ENCODE measurements at regions not wholly inside any gene's neighbourhood (a gene's known extent, or its start where the extent isn't known, plus 50 kb on each side); places are given as distances from the start of the nearest gene placed in this dataset.
A peak's percentile ranks its signal among the peaks of the same experiment; 100 is the strongest.

- peaks cover 7% of the 10 kb centered on the region for H3K36me3 Mint-ChIP-seq (ENCODE audit: low read depth)
These were observed 84.6 kb upstream of the ZNF438 start for GRCh38 chr10:31116226-31116625.

DNA sequence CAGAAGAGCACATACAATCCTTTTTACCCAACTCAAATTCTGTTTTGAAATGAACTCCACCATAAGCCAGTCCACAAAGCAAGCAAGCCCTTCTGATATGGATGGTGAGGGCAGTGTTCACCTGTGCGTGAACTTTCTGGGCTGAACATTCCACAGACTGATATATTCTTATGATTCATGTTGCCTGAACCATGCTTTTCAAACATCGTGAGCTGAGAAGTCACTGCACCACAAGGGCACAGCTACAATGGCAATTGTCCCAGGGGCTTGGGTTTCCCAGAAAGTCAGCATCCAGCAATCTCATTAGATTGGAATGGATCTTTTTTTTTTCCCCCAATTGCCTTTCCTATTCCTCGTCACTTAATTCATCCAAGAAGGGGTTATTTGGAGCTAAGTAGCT lies 86.9 kb upstream of the ZNF438 start:
- Mint-ChIP-seq H3K27ac (no peak overlapping the region), H3K27me3 (no peaks in the 10 kb centered on the region), H3K9me3 (peaks cover 5% of the 10 kb centered on the region), H3K36me3 (ENCODE audit: low read depth) (no peaks in the 10 kb centered on the region), H3K4me3 (no peak overlapping the region), H3K4me1 (ENCODE audit: low read depth) (peaks cover 18% of the 10 kb centered on the region)

More at GRCh38 chr10:31116226-31116625, 84.6 kb upstream of the ZNF438 start:
- Mint-ChIP-seq H3K27ac (no peak overlapping the region), H3K27me3 (no peaks in the 10 kb centered on the region), H3K4me1 (ENCODE audit: low read depth) (peaks cover 3% of the 10 kb centered on the region), H3K4me3 (no peak overlapping the region), H3K9me3 (peaks cover 12% of the 10 kb centered on the region)

DNA sequence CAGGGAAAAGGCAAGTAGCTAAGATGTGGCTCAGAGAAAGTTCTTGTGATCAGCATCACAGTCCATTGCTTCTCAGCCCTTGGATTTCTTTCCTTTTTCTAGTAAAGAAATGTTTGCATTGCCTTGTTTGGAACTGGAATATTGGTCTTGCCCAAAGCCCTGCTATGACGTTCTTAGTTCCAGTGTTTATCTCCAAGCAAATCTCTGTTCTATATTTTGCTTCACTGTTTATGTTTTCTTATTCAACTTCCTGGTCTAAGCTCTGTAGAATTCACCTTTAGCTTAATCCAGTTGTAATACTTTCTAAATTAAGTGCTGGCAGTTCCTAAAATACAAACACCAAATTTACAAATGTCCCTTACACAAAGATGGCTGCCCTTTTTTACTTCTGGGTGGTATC lies 88.7 kb upstream of the ZNF438 start:
- Mint-ChIP-seq H3K9me3 (peaks cover 5% of the 10 kb centered on the region), H3K4me1 (ENCODE audit: low read depth) (peaks cover 28% of the 10 kb centered on the region), H3K27ac (no peak overlapping the region), H3K27me3 (no peaks in the 10 kb centered on the region), H3K36me3 (ENCODE audit: low read depth) (no peaks in the 10 kb centered on the region), H3K4me3 (no peak overlapping the region)

DNA sequence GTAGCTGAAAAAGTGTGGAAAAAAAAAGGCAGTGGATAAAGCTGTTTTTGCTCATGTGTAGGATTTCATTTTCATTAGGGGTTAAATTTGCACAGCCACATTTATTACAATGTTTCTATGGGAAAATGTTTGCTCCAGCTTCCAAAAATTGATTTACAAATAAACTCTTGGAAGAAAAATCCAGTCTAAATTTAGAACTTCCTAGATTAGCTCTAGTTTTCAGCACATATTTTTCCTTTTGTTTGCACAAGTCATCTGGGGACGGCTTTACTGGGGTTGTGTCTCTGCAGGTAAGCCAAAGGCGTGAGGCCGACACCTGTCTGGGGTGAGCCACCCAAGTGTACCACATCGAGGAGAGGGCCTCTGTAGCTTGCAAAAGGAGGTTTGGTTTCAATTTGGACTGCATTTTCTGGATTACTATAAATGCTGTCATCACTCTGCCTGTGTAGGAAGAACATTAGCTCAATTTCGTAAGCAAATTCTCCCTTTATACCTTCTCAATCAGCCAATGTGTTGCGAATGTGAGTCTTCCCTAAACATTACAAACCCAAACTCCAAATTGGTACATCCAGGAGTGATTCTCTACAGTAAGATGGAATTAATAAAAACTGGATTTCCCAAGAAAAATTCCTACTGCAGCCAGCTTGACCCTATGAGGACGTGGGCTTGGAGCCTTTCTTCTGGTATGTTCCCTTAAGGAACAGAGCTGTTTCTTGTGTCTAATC lies 89.5 kb upstream of the ZNF438 start:
- Mint-ChIP-seq H3K4me1 (ENCODE audit: low read depth) (peaks cover 35% of the 10 kb centered on the region), H3K9me3 (peaks cover 5% of the 10 kb centered on the region), H3K36me3 (ENCODE audit: low read depth) (no peaks in the 10 kb centered on the region), H3K27me3 (no peaks in the 10 kb centered on the region), H3K27ac (no peak overlapping the region), H3K4me3 (no peak overlapping the region)

- H3K4me3 Mint-ChIP-seq = no peak overlapping the region
- no peaks in the 10 kb centered on the region for H3K27me3 Mint-ChIP-seq
These were observed 90.3 kb upstream of the ZNF438 start for GRCh38 chr10:31121757-31122577.

DNA sequence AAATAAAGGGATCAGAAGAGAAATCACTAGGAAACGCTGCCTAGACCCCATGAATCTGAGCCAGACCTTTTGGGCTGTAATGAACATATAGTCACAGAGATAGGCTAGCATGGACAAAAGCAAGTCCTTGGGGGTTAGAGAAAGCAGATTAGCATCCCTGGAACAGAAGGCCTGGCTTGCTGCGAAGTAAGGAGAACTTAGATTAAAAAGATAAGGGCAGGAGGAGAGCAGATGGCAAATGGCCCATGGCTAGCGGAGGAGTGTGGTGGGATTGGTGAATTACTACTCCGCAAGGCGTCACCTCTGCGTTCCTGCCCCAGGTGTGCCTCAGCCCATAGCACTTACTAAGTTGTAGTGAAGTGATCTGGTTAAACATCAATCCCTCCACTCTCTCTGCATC lies 92.3 kb upstream of the ZNF438 start:
- Mint-ChIP-seq H3K27me3 (no peaks in the 10 kb centered on the region), H3K9me3 (peaks cover 3% of the 10 kb centered on the region), H3K4me1 (ENCODE audit: low read depth) (peaks cover 44% of the 10 kb centered on the region), H3K27ac (no peak overlapping the region), H3K4me3 (no peak overlapping the region), H3K36me3 (ENCODE audit: low read depth) (no peaks in the 10 kb centered on the region)

More at GRCh38 chr10:31121757-31122577, 90.3 kb upstream of the ZNF438 start:
- Mint-ChIP-seq H3K36me3 (ENCODE audit: low read depth) (no peaks in the 10 kb centered on the region), H3K4me1 (ENCODE audit: low read depth) (peaks cover 41% of the 10 kb centered on the region), H3K9me3 (peaks cover 5% of the 10 kb centered on the region), H3K27ac (no peak overlapping the region)

- no peaks in the 10 kb centered on the region for H3K9me3 Mint-ChIP-seq
- no peak overlapping the region for H3K4me3 Mint-ChIP-seq
- peak overlapping the region; percentile 76 for H3K27ac Mint-ChIP-seq
- no peaks in the 10 kb centered on the region for H3K27me3 Mint-ChIP-seq
- peaks cover 44% of the 10 kb centered on the region for H3K4me1 Mint-ChIP-seq (ENCODE audit: low read depth)
- no peaks in the 10 kb centered on the region for H3K36me3 Mint-ChIP-seq (ENCODE audit: low read depth)
These were observed 93.2 kb upstream of the ZNF438 start for GRCh38 chr10:31124852-31125251.

DNA sequence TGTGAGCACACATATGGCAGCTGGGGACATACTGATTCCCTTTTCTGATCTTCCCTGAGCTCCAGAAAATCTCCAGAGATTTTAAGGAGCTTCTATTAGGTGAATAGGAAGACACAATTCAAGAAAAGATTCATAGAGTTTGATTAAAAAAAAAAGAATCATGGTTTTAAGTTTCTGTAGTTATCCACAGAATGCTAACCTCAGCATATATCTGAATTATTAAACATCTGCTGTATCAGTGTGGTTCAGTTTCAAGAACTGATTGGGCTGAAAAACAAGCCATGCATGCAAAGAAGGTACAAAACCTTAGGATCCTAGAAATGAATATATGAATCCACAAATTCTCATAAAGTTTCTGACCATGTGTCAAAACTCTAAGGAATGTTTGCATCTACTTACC lies 94.1 kb upstream of the ZNF438 start:
- no peak overlapping the region for H3K4me3 Mint-ChIP-seq
- H3K27ac Mint-ChIP-seq = no peak overlapping the region
- no peaks in the 10 kb centered on the region for H3K36me3 Mint-ChIP-seq (ENCODE audit: low read depth)
- no peaks in the 10 kb centered on the region for H3K9me3 Mint-ChIP-seq
- H3K4me1 Mint-ChIP-seq (ENCODE audit: low read depth) = peaks cover 44% of the 10 kb centered on the region
- H3K27me3 Mint-ChIP-seq = no peaks in the 10 kb centered on the region

DNA sequence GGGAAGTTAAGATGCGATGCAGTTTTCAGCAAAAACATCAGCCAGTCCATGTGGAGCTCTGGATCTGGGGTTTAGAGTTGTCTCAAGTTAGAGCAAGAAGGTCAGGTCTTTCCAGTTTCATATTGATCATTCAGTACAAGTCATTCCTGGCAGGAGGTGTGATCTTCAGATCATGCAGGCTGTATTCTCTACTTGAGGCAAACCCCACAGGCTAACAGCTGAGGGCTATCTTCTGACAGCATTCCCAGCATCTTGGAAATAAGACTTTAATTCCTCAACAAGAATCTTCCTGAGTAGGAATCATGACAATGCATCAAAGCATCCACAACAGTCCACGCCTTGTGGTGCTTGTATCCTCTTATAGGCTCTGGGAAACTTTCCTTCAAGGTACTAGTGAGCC lies 94.9 kb upstream of the ZNF438 start:
- H3K27me3 Mint-ChIP-seq = no peaks in the 10 kb centered on the region
- H3K4me3 Mint-ChIP-seq = no peak overlapping the region
- no peak overlapping the region for H3K27ac Mint-ChIP-seq
- H3K9me3 Mint-ChIP-seq = no peaks in the 10 kb centered on the region
- H3K36me3 Mint-ChIP-seq (ENCODE audit: low read depth) = no peaks in the 10 kb centered on the region
- H3K4me1 Mint-ChIP-seq (ENCODE audit: low read depth) = peaks cover 37% of the 10 kb centered on the region

DNA sequence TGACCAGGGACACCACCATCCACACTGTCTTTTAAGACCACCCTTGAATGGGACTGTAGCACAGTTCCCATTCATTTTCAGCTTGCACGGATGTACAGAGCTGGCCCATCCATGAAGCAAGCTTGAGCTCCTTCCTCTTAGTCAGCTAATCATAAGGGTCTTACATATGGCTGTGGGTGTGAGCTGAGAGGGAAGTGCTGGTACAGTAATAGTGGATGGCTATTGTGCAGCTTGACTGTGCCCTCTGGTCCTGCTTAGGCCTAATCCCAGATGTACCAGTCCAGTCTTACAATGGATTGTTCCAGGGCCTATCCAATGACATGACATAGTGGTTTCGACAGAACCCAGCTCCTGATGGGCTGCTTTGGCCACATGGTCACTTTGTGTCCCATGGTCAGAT lies 96.9 kb upstream of the ZNF438 start:
- no peak overlapping the region for H3K27ac Mint-ChIP-seq
- no peaks in the 10 kb centered on the region for H3K9me3 Mint-ChIP-seq
- H3K36me3 Mint-ChIP-seq (ENCODE audit: low read depth) = no peaks in the 10 kb centered on the region
- no peaks in the 10 kb centered on the region for H3K27me3 Mint-ChIP-seq
- no peak overlapping the region for H3K4me3 Mint-ChIP-seq
- peaks cover 39% of the 10 kb centered on the region for H3K4me1 Mint-ChIP-seq (ENCODE audit: low read depth)

DNA sequence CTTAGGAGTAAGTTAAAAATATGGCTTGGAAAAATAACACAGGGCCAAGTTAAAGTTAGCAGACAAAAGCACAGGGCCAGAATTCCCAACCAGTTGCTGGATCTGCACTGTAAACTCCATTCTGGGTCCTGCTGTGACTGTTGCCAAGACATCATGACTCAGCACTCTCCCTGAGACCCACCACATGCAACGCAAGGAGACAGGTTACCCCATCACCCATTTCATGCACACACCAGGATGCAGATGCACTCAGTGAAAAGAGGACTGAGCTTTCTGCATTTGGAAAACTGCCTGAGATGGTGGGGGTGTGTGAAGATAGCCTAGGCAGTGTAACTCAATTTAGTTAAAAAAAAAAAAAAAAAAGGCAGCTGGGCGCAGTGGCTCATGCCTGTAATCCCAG lies 97.6 kb upstream of the ZNF438 start:
- no peaks in the 10 kb centered on the region for H3K27me3 Mint-ChIP-seq
- no peaks in the 10 kb centered on the region for H3K9me3 Mint-ChIP-seq
- H3K36me3 Mint-ChIP-seq (ENCODE audit: low read depth) = no peaks in the 10 kb centered on the region
- H3K27ac Mint-ChIP-seq = no peak overlapping the region
- no peak overlapping the region for H3K4me3 Mint-ChIP-seq
- H3K4me1 Mint-ChIP-seq (ENCODE audit: low read depth) = peaks cover 40% of the 10 kb centered on the region

- H3K4me1 Mint-ChIP-seq (ENCODE audit: low read depth) = peaks cover 41% of the 10 kb centered on the region
- no peaks in the 10 kb centered on the region for H3K9me3 Mint-ChIP-seq
- H3K27me3 Mint-ChIP-seq = no peaks in the 10 kb centered on the region
- no peaks in the 10 kb centered on the region for H3K36me3 Mint-ChIP-seq (ENCODE audit: low read depth)
- no peak overlapping the region for H3K27ac Mint-ChIP-seq
- no peak overlapping the region for H3K4me3 Mint-ChIP-seq
These were observed 98.3 kb upstream of the ZNF438 start for GRCh38 chr10:31129880-31130405.

DNA sequence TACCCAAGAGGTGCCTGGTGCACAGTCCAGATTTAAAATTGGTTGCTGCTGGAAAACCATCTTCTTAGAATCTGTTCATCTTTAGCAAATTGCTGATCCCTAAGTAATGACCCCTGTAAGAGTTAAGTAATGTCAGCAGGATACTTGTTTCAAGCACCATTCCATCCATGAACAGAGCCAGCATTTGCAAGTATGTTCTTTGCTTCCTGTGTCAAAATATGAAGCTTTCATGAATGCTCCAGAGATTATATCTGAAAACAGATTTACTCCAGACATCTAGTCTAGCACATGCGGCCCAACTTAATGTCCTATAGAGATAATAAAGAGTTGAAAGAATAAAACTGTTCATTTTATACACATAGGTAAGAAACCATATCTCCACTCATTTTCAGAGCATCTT lies 98.7 kb upstream of the ZNF438 start:
- H3K4me3 Mint-ChIP-seq = no peak overlapping the region
- no peaks in the 10 kb centered on the region for H3K36me3 Mint-ChIP-seq (ENCODE audit: low read depth)
- peaks cover 41% of the 10 kb centered on the region for H3K4me1 Mint-ChIP-seq (ENCODE audit: low read depth)
- no peak overlapping the region for H3K27ac Mint-ChIP-seq
- no peaks in the 10 kb centered on the region for H3K27me3 Mint-ChIP-seq
- H3K9me3 Mint-ChIP-seq = no peaks in the 10 kb centered on the region

GRCh38 chr10:31131251-31131650 lies 99.6 kb upstream of the ZNF438 start:
- Mint-ChIP-seq H3K36me3 (ENCODE audit: low read depth) (no peaks in the 10 kb centered on the region), H3K4me3 (no peak overlapping the region), H3K9me3 (no peaks in the 10 kb centered on the region), H3K27me3 (no peaks in the 10 kb centered on the region), H3K27ac (no peak overlapping the region), H3K4me1 (ENCODE audit: low read depth) (peaks cover 42% of the 10 kb centered on the region)

DNA sequence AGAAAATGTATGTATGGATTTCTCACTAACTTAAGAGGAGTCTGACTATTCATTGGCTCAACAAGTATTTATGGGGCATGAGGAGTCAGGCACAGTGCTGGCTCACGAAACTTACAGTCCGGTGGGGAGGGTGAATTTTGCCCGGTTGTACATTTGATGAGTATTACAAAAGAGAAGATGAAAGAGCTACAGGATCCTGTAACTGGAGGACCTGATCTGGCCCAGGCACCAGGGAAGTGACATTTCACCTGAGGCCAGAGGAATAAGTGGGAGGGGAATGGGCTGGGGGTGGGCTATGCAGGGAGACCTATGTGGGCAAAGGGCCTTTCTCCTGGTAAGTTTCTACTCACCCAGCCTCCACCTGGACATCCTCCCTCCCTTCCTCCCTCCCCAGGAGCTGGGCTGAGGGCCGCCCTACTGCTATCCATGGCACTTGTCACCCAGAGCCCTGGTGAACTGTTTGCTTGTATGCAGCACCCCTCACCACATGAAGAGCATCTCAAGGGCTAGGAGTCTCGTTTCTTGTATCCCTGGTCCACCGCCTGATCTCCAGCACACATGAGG lies 101.1 kb upstream of the ZNF438 start:
- H3K27me3 Mint-ChIP-seq = no peaks in the 10 kb centered on the region
- no peaks in the 10 kb centered on the region for H3K9me3 Mint-ChIP-seq
- peaks cover 49% of the 10 kb centered on the region for H3K4me1 Mint-ChIP-seq (ENCODE audit: low read depth)
- H3K36me3 Mint-ChIP-seq (ENCODE audit: low read depth) = no peaks in the 10 kb centered on the region
- H3K4me3 Mint-ChIP-seq = peak overlapping the region; percentile 54
- H3K27ac Mint-ChIP-seq = peak overlapping the region; percentile 67
